Erythroblast (primary cell): ENCODE measurements at regions not wholly inside any gene's neighbourhood (a gene's known extent, or its start where the extent isn't known, plus 50 kb on each side); places are given as distances from the start of the nearest gene placed in this dataset.
"Not testable (repeated sequence)": the region's sequence is repeated elsewhere in the genome, so short reads cannot be mapped to it uniquely, and the experiment has no call there.

Experiments used
- GATA1 ChIP-seq: IDR thresholded peaks from 2 replicates; pipeline ENCODE4 v1.6.1; 2011; ENCODE audit warnings: low read depth, mild to moderate bottlenecking, control low read depth, low read length, moderate library complexity
- POLR2A ChIP-seq: IDR thresholded peaks from 2 replicates; pipeline ENCODE4 v1.6.1; 2011; ENCODE audit warnings: mild to moderate bottlenecking, low read length

- TF ChIP-seq POLR2A, GATA1: not testable (repeated sequence)
Observed at GRCh38 chr14:105614987-105615386, 88.6 kb downstream of the TMEM121 start.
